A673 (cell line): ENCODE measurements at regions not wholly inside any gene's neighbourhood (a gene's known extent, or its start where the extent isn't known, plus 50 kb on each side); places are given as distances from the start of the nearest gene placed in this dataset.

ENCODE experiments used
- EZH2 ChIP-seq: fragments of 200-600 bp; sonication (generic); IDR thresholded peaks from 2 replicates; pipeline ENCODE4 v1.6.1; 2017; ENCODE audit warnings: borderline replicate concordance, low read depth, mild to moderate bottlenecking, mixed read lengths, antibody characterized with exemption, low read length; ENCODE audit not compliant: poor library complexity, severe bottlenecking
- TF ChIP-seq, protein P1 (sequence below): fragments of 300-800, 200-600 bp; sonication (generic); conservative IDR thresholded peaks from 2 replicates; pipeline ENCODE4 v1.5.1; 2017; ENCODE audit warnings: low read depth, mild to moderate bottlenecking, antibody characterized with exemption, low read length, moderate library complexity, mixed read lengths

DNA sequence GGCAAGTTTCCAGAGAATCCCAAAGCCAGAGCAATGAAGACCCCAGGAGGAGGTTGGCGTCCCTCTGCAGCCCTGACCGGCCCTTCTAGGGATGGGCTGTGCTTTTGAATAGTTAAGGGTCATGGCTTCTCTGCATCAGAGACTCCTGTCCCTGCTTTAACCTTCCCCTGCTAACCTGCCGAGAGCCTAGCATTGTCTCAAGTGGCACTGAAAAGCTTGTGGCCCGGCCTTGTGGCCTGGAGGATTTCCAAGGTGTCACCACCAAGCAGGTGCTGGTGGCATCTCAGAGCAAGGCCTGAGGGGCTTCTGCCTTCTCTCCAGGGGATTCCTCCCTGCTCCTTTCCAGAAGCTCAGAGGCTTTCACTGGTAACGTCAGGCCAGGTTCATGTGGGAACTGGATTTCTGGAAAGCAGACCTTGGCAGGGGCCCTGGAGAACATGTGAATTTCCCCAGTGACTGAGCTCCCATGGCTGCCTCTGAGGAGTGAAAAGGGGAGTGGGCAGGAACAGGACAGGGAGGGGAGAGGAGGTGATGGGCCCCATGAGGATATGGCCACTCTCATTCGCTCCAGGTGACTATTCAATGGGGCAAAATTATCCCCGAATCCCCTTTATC lies 409.9 kb downstream of the PTPRU start:
- TF ChIP-seq, protein P1, sequence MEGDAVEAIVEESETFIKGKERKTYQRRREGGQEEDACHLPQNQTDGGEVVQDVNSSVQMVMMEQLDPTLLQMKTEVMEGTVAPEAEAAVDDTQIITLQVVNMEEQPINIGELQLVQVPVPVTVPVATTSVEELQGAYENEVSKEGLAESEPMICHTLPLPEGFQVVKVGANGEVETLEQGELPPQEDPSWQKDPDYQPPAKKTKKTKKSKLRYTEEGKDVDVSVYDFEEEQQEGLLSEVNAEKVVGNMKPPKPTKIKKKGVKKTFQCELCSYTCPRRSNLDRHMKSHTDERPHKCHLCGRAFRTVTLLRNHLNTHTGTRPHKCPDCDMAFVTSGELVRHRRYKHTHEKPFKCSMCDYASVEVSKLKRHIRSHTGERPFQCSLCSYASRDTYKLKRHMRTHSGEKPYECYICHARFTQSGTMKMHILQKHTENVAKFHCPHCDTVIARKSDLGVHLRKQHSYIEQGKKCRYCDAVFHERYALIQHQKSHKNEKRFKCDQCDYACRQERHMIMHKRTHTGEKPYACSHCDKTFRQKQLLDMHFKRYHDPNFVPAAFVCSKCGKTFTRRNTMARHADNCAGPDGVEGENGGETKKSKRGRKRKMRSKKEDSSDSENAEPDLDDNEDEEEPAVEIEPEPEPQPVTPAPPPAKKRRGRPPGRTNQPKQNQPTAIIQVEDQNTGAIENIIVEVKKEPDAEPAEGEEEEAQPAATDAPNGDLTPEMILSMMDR = no peak
- no peak for TF ChIP-seq EZH2
